Glutamatergic neuron (in vitro differentiated cells): ENCODE measurements at regions not wholly inside any gene's neighbourhood (a gene's known extent, or its start where the extent isn't known, plus 50 kb on each side); places are given as distances from the start of the nearest gene placed in this dataset.

Experiments
- DNase-seq: peaks from one replicate; pipeline ENCODE4 v3.0.0; 2022
- H3K27ac Mint-ChIP-seq: one replicate; pipeline ENCODE4 v1.8.0; 2020; ENCODE audit warnings: mild to moderate bottlenecking, mixed read lengths, inconsistent platforms; ENCODE audit not compliant: unreplicated experiment
- H3K27me3 Mint-ChIP-seq: one replicate; pipeline ENCODE4 v1.8.0; 2020; ENCODE audit warnings: mild to moderate bottlenecking, moderate library complexity, mixed read lengths, inconsistent platforms; ENCODE audit not compliant: unreplicated experiment
- H3K36me3 Mint-ChIP-seq: one replicate; pipeline ENCODE4 v1.8.0; 2020; ENCODE audit warnings: mild to moderate bottlenecking, mixed read lengths, inconsistent platforms; ENCODE audit not compliant: unreplicated experiment
- H3K4me1 Mint-ChIP-seq: one replicate; pipeline ENCODE4 v1.8.0; 2020; ENCODE audit warnings: mild to moderate bottlenecking, low read depth, mixed read lengths, inconsistent platforms; ENCODE audit not compliant: unreplicated experiment
- H3K4me3 Mint-ChIP-seq: one replicate; pipeline ENCODE4 v1.8.0; 2020; ENCODE audit warnings: mild to moderate bottlenecking, mixed read lengths, inconsistent platforms; ENCODE audit not compliant: unreplicated experiment
- H3K9me3 Mint-ChIP-seq: one replicate; pipeline ENCODE4 v1.8.0; 2020; ENCODE audit warnings: mild to moderate bottlenecking, moderate library complexity, mixed read lengths, inconsistent platforms; ENCODE audit not compliant: unreplicated experiment
- TF ChIP-seq, protein P1 (sequence below): fragments of 200-600 bp; sonication (generic); IDR thresholded peaks from one replicate; pipeline ENCODE4 v1.5.0; 2021; ENCODE audit not compliant: partially characterized antibody, unreplicated experiment

DNA sequence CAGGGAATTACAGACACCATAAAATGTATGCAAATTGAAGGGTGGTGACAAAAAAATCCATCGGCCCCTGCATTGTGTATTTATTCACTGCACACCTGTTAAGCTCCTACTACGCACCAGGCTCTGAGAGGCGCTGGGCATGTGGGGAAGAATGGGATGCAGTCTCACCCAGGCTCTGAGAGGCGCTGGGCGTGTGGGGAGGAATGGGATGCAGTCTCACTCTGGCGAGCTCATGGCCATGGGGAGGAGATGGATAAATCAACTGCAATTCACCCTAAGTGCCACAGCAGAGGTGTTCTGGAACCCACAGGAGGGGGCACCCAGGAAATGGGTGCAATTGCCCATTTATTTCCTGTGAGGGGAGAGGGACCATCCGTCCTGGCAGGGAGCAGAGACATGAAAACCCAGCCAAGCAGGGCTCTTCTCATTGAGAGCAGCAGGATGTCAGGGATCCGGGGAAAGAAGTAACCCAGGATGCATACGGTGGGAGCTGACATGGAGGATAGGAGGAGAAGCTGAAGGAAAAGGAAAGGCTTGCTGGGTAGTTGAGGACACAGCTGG, 798.7 kb downstream of the TBC1D22A start:
- DNase-seq = no peak
- Mint-ChIP-seq H3K27ac (no peak overlapping the region), H3K9me3 (peaks cover 29% of the 10 kb centered on the region), H3K27me3 (peaks cover 10% of the 10 kb centered on the region), H3K4me1 (no peaks in the 10 kb centered on the region), H3K4me3 (no peak overlapping the region), H3K36me3 (peaks cover 14% of the 10 kb centered on the region)
- TF ChIP-seq, protein P1, sequence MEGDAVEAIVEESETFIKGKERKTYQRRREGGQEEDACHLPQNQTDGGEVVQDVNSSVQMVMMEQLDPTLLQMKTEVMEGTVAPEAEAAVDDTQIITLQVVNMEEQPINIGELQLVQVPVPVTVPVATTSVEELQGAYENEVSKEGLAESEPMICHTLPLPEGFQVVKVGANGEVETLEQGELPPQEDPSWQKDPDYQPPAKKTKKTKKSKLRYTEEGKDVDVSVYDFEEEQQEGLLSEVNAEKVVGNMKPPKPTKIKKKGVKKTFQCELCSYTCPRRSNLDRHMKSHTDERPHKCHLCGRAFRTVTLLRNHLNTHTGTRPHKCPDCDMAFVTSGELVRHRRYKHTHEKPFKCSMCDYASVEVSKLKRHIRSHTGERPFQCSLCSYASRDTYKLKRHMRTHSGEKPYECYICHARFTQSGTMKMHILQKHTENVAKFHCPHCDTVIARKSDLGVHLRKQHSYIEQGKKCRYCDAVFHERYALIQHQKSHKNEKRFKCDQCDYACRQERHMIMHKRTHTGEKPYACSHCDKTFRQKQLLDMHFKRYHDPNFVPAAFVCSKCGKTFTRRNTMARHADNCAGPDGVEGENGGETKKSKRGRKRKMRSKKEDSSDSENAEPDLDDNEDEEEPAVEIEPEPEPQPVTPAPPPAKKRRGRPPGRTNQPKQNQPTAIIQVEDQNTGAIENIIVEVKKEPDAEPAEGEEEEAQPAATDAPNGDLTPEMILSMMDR = no peak

DNA sequence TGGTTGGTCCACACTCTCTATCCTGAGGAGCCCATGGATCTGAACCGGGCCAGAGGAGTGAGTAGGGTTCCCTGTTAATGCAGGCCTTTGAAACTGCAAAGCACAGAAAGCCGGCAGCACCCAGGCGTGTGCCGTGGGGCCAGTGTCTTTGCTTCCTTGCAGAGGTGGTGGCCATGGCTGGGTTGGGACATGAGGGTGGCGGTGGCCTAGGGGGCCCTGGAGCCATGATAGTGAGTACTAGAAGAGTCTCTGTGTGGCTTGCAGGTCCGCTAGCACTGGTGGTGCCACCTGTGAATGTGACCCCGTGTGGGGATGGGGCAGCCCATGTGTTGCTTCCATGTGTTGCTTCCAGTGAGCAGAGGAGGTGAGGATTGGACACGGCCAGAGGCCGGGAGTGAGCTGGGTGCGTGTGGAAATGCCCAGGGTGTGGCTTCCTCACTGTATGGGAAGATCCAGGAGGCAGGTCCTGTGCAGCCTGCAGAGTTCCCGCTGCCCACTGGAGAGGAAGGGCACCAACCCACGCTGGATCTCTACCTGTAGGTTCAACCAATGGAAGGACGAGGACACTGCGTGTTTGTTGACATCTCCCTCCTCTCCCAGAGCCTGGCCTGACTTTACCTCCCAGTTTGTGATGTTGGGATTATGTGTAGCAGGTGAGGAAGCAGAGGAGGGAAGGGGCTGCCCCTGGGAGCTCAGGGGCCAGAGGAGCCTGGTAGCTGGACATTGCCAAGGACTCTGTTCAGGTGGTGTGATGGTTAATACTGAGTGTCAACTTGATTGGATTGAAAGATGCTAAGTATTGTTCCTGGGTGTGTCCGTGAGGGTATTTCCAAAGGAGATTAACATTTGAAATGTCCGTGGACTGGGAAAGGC, 796.6 kb downstream of the TBC1D22A start:
- peaks cover 14% of the 10 kb centered on the region for H3K36me3 Mint-ChIP-seq
- TF ChIP-seq, protein P1 = no peak
- H3K4me1 Mint-ChIP-seq = no peaks in the 10 kb centered on the region
- no peak overlapping the region for H3K4me3 Mint-ChIP-seq
- peaks cover 18% of the 10 kb centered on the region for H3K9me3 Mint-ChIP-seq
- H3K27ac Mint-ChIP-seq = no peak overlapping the region
- no peak for DNase-seq
- H3K27me3 Mint-ChIP-seq = peaks cover 8% of the 10 kb centered on the region

DNA sequence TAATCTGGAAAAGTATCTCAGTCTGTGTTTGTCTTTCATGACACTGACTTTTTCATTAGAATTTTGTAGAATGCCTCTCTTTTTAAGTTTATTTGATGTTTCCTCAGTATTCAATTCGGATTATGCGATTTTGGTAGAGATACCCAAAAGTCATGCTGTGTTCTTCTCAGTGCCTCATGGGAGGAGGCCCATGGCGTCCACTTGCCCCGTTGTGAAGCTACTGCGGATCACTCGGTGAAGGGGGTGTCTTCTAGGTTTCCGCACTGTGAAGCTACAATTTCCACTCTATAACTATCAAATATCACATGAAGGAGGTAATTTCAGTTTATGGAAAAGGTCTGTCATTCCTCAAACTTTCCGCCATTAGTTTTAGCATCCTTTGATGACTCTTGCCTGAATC, 794.0 kb downstream of the TBC1D22A start:
- DNase-seq = no peak
- Mint-ChIP-seq H3K27me3 (peaks cover 10% of the 10 kb centered on the region), H3K4me1 (no peaks in the 10 kb centered on the region), H3K27ac (no peak overlapping the region), H3K36me3 (peaks cover 8% of the 10 kb centered on the region), H3K9me3 (peaks cover 13% of the 10 kb centered on the region), H3K4me3 (no peak overlapping the region)
- TF ChIP-seq, protein P1 = no peak

DNA sequence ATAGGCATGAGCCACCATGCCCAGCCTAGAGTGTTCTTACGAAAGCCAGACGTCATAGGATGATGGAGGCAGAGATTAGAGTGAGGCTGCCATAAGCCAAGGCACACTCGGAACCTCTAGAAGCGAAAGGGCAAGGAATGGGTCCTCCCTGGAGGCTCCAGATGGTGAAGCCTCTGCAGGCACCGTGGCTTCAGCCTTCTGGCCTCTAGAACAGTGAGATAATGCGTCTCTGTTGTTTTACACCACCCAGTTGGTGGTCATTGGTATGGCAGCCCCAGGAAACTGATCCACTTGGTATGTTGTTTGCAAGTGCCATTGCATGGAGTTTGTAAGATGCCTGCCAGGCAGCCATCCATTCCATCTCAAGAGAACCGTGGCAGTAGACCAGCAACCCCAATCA, 791.0 kb downstream of the TBC1D22A start:
- DNase-seq = no peak
- H3K4me1 Mint-ChIP-seq = no peaks in the 10 kb centered on the region
- H3K4me3 Mint-ChIP-seq = no peak overlapping the region
- no peak overlapping the region for H3K27ac Mint-ChIP-seq
- peaks cover 16% of the 10 kb centered on the region for H3K9me3 Mint-ChIP-seq
- TF ChIP-seq, protein P1 = no peak
- peaks cover 8% of the 10 kb centered on the region for H3K27me3 Mint-ChIP-seq
- peaks cover 7% of the 10 kb centered on the region for H3K36me3 Mint-ChIP-seq

DNA sequence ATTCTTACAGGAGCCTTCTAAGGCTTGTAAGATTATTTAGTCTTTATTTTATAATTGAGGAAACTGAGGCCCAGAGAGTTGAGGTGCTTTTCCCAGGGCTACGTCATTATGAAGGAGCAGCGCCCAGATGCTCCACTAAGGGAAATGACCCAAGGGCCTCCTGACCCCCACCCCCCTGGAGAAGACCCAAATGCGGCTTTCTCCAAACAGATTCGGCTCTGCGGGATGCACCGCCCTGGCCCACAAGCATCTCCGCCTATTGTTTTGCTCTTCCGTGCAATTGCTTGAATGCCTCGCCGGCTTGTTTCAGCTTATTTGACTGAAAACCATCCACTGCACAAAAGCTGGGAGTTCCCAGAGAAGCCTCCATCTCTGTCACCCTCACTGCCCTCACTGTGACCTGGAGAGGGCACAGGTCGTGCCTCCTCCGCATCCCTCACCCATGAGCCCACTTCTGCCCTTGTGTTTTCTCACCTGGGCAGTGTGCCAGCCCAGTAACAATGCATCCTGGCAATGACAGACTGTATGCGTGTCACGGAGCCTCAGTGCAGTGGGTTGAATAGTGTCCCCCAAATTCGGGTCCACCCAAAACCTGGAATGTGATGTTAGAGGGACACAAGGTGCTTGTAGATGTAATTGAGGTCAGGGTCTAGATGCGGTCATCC, 790.2 kb downstream of the TBC1D22A start:
- no peak overlapping the region for H3K27ac Mint-ChIP-seq
- H3K4me1 Mint-ChIP-seq = no peaks in the 10 kb centered on the region
- H3K9me3 Mint-ChIP-seq = peaks cover 15% of the 10 kb centered on the region
- H3K27me3 Mint-ChIP-seq = peaks cover 7% of the 10 kb centered on the region
- no peak overlapping the region for H3K4me3 Mint-ChIP-seq
- no peak for DNase-seq
- TF ChIP-seq, protein P1 = no peak
- peaks cover 4% of the 10 kb centered on the region for H3K36me3 Mint-ChIP-seq
